ENCODE measurements at regions not wholly inside any gene's neighbourhood (a gene's known extent, or its start where the extent isn't known, plus 50 kb on each side); places are given as distances from the start of the nearest gene placed in this dataset.

DNA sequence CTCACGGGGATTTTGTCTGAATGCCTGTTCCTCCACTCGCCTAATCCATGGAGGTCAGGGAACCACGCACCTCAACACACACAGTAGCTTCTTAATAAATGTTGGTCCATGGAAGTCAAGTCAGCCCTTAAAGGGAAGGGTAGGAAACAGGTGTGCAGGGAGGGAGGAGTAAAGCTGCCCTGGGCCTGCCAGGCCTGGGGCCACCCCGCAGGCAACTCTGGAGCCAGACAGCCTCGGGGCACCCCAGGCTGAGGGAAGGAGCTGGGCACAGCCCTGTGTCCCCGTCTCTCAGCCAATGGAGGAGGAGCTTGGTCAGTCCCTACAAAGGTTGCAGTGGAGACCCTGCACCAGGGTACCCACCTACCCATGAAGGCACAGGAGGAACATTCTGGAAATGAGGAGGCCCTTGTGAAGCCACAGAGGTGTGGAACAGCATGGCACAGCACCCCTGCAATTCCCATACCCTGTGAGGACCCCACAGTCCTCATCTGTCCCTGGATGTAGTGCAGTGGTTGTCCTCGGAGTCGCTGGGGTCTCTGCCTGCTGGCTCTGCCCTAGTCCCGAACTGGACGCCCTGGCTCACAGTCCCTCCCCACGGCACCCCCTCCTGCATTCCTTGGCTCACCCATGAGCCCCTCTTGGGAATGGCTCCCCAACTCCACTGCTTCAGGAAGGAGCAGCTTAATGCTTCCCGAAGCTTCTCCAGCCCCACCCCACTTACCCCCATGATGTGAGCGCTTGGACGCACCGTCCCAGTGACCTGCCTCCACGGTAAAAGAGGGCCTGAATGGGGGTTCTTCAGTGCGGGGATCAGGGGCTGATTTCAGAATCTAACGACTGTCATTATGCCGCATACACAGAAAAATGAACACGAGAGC is 79.2 kb upstream of the INSIG1 start:
- no peak for DNase-seq
- 80 to 81% methylated on average over 1 to 20 of the region's 20 CpGs for WGBS, 2 donors (ENCODE audit: low coverage in 1 of 2)
- TF ChIP-seq, protein P1, sequence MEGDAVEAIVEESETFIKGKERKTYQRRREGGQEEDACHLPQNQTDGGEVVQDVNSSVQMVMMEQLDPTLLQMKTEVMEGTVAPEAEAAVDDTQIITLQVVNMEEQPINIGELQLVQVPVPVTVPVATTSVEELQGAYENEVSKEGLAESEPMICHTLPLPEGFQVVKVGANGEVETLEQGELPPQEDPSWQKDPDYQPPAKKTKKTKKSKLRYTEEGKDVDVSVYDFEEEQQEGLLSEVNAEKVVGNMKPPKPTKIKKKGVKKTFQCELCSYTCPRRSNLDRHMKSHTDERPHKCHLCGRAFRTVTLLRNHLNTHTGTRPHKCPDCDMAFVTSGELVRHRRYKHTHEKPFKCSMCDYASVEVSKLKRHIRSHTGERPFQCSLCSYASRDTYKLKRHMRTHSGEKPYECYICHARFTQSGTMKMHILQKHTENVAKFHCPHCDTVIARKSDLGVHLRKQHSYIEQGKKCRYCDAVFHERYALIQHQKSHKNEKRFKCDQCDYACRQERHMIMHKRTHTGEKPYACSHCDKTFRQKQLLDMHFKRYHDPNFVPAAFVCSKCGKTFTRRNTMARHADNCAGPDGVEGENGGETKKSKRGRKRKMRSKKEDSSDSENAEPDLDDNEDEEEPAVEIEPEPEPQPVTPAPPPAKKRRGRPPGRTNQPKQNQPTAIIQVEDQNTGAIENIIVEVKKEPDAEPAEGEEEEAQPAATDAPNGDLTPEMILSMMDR (IDR thresholded peaks at IDR 0.05), result no peak
- TF ChIP-seq POLR2AphosphoS5 (IDR thresholded peaks at IDR 0.05) (no peak), POLR2A (IDR thresholded peaks at IDR 0.05) (no peak), EP300 (IDR thresholded peaks at IDR 0.05; ENCODE audit: low read depth) (no peak)
- Histone ChIP-seq H3K27ac (no peak overlapping the region), H3K9me3 (no peaks in the 10 kb centered on the region), H3K4me1 (peaks cover 0 to 11% (median 6%) of the 10 kb centered on the region in 4 donors), H3K27me3 (peaks cover 38% of the 10 kb centered on the region), H3K4me3 (no peak overlapping the region), H3K36me3 (no peaks in the 10 kb centered on the region)
- in situ Hi-C loops (cut with MboI; ENCODE audit: low pct_ligation_motif_present in 1 of 4, low pct_unique_long_range_greater_than_20kb in 1 of 4, low sequenced_read_pairs in 3 of 4), result no loop called here
- intact Hi-C loops (cut with DNase I; ENCODE audit: low total_unique reads), result no loop called here

DNA sequence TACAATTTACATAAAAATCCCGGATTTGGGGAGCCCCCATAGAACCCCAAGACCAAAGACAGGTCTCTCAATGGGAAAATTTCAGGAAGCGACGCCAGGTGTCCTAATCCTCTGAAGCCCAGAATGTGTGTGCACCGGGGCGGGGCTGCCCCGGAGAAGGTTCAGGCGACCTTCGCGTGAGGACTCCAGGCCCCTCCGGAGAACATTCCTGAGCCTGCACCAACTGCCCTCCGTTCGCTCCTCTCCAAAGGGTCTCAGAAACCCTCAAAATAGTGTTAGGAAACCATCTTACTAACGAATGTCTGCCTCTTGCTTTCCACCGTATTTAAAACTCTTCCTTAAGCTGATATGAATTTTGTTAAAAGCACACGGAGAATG is 78.5 kb upstream of the INSIG1 start:
- Histone ChIP-seq H3K4me1 (peaks cover 0 to 8% (median 6%) of the 10 kb centered on the region in 4 donors), H3K27ac (no peak overlapping the region), H3K27me3 (peaks cover 31% of the 10 kb centered on the region), H3K4me3 (no peak overlapping the region), H3K36me3 (no peaks in the 10 kb centered on the region), H3K9me3 (no peaks in the 10 kb centered on the region)
- intact Hi-C loops (cut with DNase I; ENCODE audit: low total_unique reads) (no loop called here), in situ Hi-C loops (cut with MboI; ENCODE audit: low pct_ligation_motif_present in 1 of 4, low pct_unique_long_range_greater_than_20kb in 1 of 4, low sequenced_read_pairs in 3 of 4) (no loop called here)
- 67 to 83% methylated on average over 3 to 15 of the region's 15 CpGs for WGBS, 2 donors (ENCODE audit: low coverage in 1 of 2)
- DNase-seq, result no peak
- TF ChIP-seq EP300 (IDR thresholded peaks at IDR 0.05; ENCODE audit: low read depth) (no peak), POLR2A (IDR thresholded peaks at IDR 0.05) (no peak), POLR2AphosphoS5 (IDR thresholded peaks at IDR 0.05) (no peak)
- TF ChIP-seq, protein P1 (IDR thresholded peaks at IDR 0.05), result no peak

DNA sequence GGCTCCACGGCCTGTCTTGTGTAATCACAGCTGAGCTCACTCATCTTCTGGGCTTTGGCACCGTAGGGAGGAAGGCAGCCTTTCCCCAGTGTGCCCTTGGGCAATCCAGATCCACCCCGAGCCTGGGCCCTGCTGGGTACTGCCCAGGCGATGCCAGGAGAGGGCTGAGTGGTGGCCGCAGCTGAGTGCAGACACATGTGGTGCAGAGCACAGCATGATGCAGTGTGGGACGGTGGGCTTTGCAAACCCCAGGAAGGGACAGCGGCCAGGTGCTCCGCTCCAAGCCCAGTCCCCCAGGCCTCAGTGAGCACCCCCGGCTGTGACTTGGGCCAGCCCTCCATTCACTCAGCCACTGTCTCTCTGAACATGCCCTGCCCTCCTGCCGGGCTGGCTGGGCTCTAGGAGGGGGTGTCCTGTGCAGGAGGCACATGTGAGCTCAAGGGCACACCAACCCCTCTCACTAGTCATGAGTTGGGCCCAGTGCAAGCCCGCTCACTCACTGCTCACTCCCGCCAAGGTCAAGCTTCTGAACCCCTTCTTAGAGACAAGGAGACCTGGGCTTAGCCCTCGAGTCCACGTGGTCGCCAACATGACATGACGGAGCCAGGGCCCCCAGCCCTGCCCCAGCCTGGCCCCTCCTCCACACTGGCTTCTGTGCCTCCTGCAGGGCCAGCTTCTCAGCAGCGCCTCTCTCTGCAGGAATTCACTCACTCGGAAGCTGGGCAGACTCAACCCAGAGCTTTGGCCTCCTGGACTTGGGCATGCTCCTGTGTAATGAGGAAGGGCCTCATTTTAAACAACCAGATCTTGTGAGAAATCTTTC is 77.5 kb upstream of the INSIG1 start:
- Histone ChIP-seq H3K27me3 (peaks cover 21% of the 10 kb centered on the region), H3K36me3 (no peaks in the 10 kb centered on the region), H3K9me3 (no peaks in the 10 kb centered on the region), H3K4me3 (no peak overlapping the region), H3K4me1 (no peaks in the 10 kb centered on the region), H3K27ac (no peak overlapping the region)
- intact Hi-C loops (cut with DNase I; ENCODE audit: low total_unique reads), result no loop called here
- 69 to 88% methylated on average over 4 to 18 of the region's 18 CpGs for WGBS, 2 donors (ENCODE audit: low coverage in 1 of 2)
- in situ Hi-C loops (cut with MboI; ENCODE audit: low pct_ligation_motif_present in 1 of 4, low pct_unique_long_range_greater_than_20kb in 1 of 4, low sequenced_read_pairs in 3 of 4), result no loop called here
- DNase-seq, result no peak
- TF ChIP-seq POLR2A (IDR thresholded peaks at IDR 0.05), result no peak
- no peak for TF ChIP-seq EP300 (IDR thresholded peaks at IDR 0.05; ENCODE audit: low read depth)
- no peak for TF ChIP-seq POLR2AphosphoS5 (IDR thresholded peaks at IDR 0.05)

DNA sequence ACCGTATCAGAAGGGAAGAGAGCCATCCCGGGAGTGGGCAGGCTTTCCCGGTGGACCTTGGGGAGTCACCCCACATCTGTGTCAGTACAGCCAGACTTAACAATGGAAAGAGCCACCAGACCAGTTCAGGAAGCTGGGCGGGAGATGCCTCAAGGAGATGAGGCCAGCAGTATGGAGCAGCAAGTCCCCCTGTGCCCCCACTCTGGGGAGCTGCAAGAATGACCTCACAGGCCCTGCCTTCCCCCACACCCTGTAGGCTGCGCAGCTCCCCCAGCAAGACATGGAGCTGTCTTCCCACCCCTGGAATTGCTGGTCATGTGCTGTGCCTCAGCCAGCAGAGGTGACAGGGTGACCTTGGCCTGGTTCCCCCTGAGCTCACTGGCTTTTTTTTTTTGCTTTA is 76.8 kb upstream of the INSIG1 start:
- DNase-seq, result no peak
- TF ChIP-seq, protein P1 (IDR thresholded peaks at IDR 0.05), result no peak
- H3K27ac ChIP-seq, result no peak overlapping the region
- intact Hi-C loops (cut with DNase I; ENCODE audit: low total_unique reads), result no loop called here
- no peaks in the 10 kb centered on the region for H3K9me3 ChIP-seq
- peaks cover 14% of the 10 kb centered on the region for H3K27me3 ChIP-seq
- no peak overlapping the region for H3K4me3 ChIP-seq
- in situ Hi-C loops (cut with MboI; ENCODE audit: low pct_ligation_motif_present in 1 of 4, low pct_unique_long_range_greater_than_20kb in 1 of 4, low sequenced_read_pairs in 3 of 4), result no loop called here
- H3K4me1 ChIP-seq, result no peaks in the 10 kb centered on the region
- 86% methylated on average over 5 of the region's 5 CpGs; no CpG with 5 or more reads in 1 of the 2 donors for WGBS, 2 donors (ENCODE audit: low coverage in 1 of 2)
- H3K36me3 ChIP-seq, result no peaks in the 10 kb centered on the region
